NCI-H1694 treated with DMSO at 0.1 percent for 48 hours (cell line): ENCODE measurements at regions not wholly inside any gene's neighbourhood (a gene's known extent, or its start where the extent isn't known, plus 50 kb on each side); places are given as distances from the start of the nearest gene placed in this dataset.

ENCODE experiments used
- DNase-seq: peaks from one replicate; lab custom pipeline; 2025; lab: John Stamatoyannopoulos, UW

- DNase-seq: no peak
Measured at GRCh38 chr5:82850393-82850792, 226.8 kb downstream of the TMEM167A start.

GRCh38 chr5:82849885-82850284 is 227.3 kb downstream of the TMEM167A start:
- no peak for DNase-seq

GRCh38 chr5:82847562-82847961 is 229.6 kb downstream of the TMEM167A start:
- no peak for DNase-seq

- no peak for DNase-seq
Measured at GRCh38 chr5:82839881-82840280, 237.3 kb downstream of the TMEM167A start.

GRCh38 chr5:82835488-82835887 is 241.7 kb downstream of the TMEM167A start:
- DNase-seq: no peak

GRCh38 chr5:82834151-82834550 is 243.0 kb downstream of the TMEM167A start:
- DNase-seq: no peak

- DNase-seq: no peak
Measured at GRCh38 chr5:82833277-82833676, 243.9 kb downstream of the TMEM167A start.

GRCh38 chr5:82832445-82832844 is 244.7 kb downstream of the TMEM167A start:
- no peak for DNase-seq

GRCh38 chr5:82828211-82828610 is 249.0 kb downstream of the TMEM167A start:
- DNase-seq: no peak

GRCh38 chr5:82827651-82828050 is 249.5 kb downstream of the TMEM167A start:
- no peak for DNase-seq

GRCh38 chr5:82822634-82822927 is 254.6 kb downstream of the TMEM167A start:
- no peak for DNase-seq

- DNase-seq: no peak
Measured at GRCh38 chr5:82821846-82822633, 255.2 kb downstream of the TMEM167A start.

- no peak for DNase-seq
Measured at GRCh38 chr5:82820961-82821845, 256.0 kb downstream of the TMEM167A start.

- DNase-seq: no peak
Measured at GRCh38 chr5:82820188-82820587, 257.0 kb downstream of the TMEM167A start.

- no peak for DNase-seq
Measured at GRCh38 chr5:82817897-82818676, 259.1 kb downstream of the TMEM167A start.

- DNase-seq: no peak
Measured at GRCh38 chr5:82816926-82817325, 260.3 kb downstream of the TMEM167A start.

GRCh38 chr5:82815871-82816270 is 261.3 kb downstream of the TMEM167A start:
- no peak for DNase-seq

GRCh38 chr5:82813861-82814260 is 263.3 kb downstream of the TMEM167A start:
- DNase-seq: no peak

GRCh38 chr5:82812575-82812974 is 264.6 kb downstream of the TMEM167A start:
- no peak for DNase-seq

- no peak for DNase-seq
Measured at GRCh38 chr5:82811490-82811889, 265.7 kb downstream of the TMEM167A start.

- no peak for DNase-seq
Measured at GRCh38 chr5:82809420-82810143, 267.6 kb downstream of the TMEM167A start.

- DNase-seq: no peak
Measured at GRCh38 chr5:82808960-82809359, 268.2 kb downstream of the TMEM167A start.
